ENCODE measurements at regions not wholly inside any gene's neighbourhood (a gene's known extent, or its start where the extent isn't known, plus 50 kb on each side); places are given as distances from the start of the nearest gene placed in this dataset.

DNA sequence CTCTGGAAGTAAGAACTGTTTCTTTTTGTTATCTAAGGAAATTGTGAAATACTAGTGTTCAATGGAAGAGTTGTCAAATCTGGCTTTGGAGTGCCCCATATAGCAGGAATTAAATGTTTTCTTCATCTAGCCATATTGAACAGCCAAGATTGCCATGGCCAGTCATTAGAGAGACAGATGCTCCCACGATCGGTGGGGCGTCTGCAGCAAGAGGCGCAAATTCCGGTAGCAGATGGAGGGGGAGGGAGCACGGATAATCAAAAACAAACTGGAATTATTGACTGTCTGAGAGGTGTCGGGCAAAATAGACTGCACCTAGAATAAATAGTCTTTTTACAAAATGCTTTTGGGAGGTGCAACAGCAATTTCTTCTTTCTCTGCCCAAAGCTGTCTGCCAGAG is 139.1 kb upstream of the FSTL4 start:
- DNase-seq = no peak
- Histone ChIP-seq H3K4me1 (ENCODE audit: control insufficient read depth in 3 of 3, insufficient read depth in 2 of 3, low read depth in 1 of 3, low read length in 2 of 3) (no peaks in the 10 kb centered on the region), H3K27ac (ENCODE audit: low read depth in 1 of 3, low read length in 2 of 3) (no peak overlapping the region), H3K36me3 (ENCODE audit: control insufficient read depth in 3 of 3, insufficient read depth in 2 of 3, low read depth in 1 of 3, low read length in 3 of 3) (no peaks in the 10 kb centered on the region), H3K4me3 (ENCODE audit: low read depth in 1 of 3, low read length in 3 of 3) (no peak overlapping the region), H3K27me3 (ENCODE audit: control insufficient read depth in 3 of 3, insufficient read depth in 3 of 3, low read length in 3 of 3) (peaks cover 0 to 2% (median under 1%) of the 10 kb centered on the region in 3 donors), H3K9me3 (ENCODE audit: control insufficient read depth in 2 of 2, insufficient read depth in 1 of 2, low read depth in 1 of 2, low read length in 1 of 2) (peaks cover 0 to 2% of the 10 kb centered on the region in 2 donors)
- 84 to 96% (median 86%) methylated on average over 7 of the region's 7 CpGs for WGBS, 3 donors
- no peak for FAIRE-seq

DNA sequence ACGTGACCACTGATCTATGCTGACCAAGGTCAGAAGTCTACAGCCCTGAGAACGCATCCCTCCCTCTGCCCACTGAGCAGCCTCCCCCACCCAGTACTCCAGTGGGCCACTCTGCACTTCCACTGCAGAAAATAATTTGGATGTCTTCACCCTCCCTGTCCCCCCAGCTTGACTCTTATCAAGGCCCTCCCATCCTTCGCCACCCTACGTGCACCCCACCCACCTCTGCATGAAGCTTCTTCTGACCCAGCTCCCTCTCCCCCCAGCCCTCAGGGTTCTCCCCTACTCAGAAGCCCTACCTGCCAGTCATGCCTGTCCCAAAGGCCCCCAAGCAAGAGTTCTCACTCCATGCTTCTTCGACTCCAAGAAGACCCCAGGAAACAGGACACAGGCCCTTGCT is 138.5 kb upstream of the FSTL4 start:
- Histone ChIP-seq H3K27me3 (ENCODE audit: control insufficient read depth in 3 of 3, insufficient read depth in 3 of 3, low read length in 3 of 3) (no peaks in the 10 kb centered on the region), H3K27ac (ENCODE audit: low read depth in 1 of 3, low read length in 2 of 3) (no peak overlapping the region)

DNA sequence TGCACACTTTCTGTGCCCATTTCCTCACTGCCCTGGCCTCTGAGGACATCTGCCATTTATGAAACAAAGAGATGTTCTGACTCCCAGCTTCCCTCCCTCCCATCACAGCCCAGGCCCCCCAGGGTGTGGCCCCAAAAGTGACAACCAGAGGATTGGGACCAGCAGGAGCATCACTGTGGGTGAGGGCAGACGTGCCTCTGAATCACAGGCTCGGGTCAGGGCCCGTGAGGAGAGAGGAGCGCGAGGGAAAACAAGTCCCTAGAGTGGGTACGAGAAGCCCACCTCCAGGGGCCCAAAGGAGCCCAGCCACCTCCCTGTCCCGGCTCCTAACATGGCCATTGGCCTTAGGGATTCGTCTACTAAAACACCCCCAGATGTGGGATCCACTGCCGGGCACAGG is 138.0 kb upstream of the FSTL4 start:
- H3K27ac ChIP-seq (ENCODE audit: low read depth in 1 of 3, low read length in 2 of 3) = no peak overlapping the region
- H3K4me3 ChIP-seq (ENCODE audit: low read depth in 1 of 3, low read length in 3 of 3) = no peak overlapping the region
- FAIRE-seq (no peak), DNase-seq (no peak)
- no peaks in the 10 kb centered on the region for H3K36me3 ChIP-seq (ENCODE audit: control insufficient read depth in 3 of 3, insufficient read depth in 2 of 3, low read depth in 1 of 3, low read length in 3 of 3)
- WGBS, 3 donors = 88 to 95% (median 94%) methylated on average over 9 of the region's 9 CpGs
- H3K4me1 ChIP-seq (ENCODE audit: control insufficient read depth in 3 of 3, insufficient read depth in 2 of 3, low read depth in 1 of 3, low read length in 2 of 3) = no peaks in the 10 kb centered on the region
- H3K9me3 ChIP-seq (ENCODE audit: control insufficient read depth in 2 of 2, insufficient read depth in 1 of 2, low read depth in 1 of 2, low read length in 1 of 2) = peaks cover 0 to 2% of the 10 kb centered on the region in 2 donors
- H3K27me3 ChIP-seq (ENCODE audit: control insufficient read depth in 3 of 3, insufficient read depth in 3 of 3, low read length in 3 of 3) = no peaks in the 10 kb centered on the region

More for the DNA sequence above, 138.5 kb upstream of the FSTL4 start:
- DNase-seq (no peak), FAIRE-seq (no peak)
- H3K4me3 ChIP-seq (ENCODE audit: low read depth in 1 of 3, low read length in 3 of 3) = no peak overlapping the region
- no peaks in the 10 kb centered on the region for H3K36me3 ChIP-seq (ENCODE audit: control insufficient read depth in 3 of 3, insufficient read depth in 2 of 3, low read depth in 1 of 3, low read length in 3 of 3)
- H3K9me3 ChIP-seq (ENCODE audit: control insufficient read depth in 2 of 2, insufficient read depth in 1 of 2, low read depth in 1 of 2, low read length in 1 of 2) = peaks cover 0 to 2% of the 10 kb centered on the region in 2 donors
- 78 to 94% (median 85%) methylated on average over 5 of the region's 5 CpGs for WGBS, 3 donors
- H3K4me1 ChIP-seq (ENCODE audit: control insufficient read depth in 3 of 3, insufficient read depth in 2 of 3, low read depth in 1 of 3, low read length in 2 of 3) = no peaks in the 10 kb centered on the region

DNA sequence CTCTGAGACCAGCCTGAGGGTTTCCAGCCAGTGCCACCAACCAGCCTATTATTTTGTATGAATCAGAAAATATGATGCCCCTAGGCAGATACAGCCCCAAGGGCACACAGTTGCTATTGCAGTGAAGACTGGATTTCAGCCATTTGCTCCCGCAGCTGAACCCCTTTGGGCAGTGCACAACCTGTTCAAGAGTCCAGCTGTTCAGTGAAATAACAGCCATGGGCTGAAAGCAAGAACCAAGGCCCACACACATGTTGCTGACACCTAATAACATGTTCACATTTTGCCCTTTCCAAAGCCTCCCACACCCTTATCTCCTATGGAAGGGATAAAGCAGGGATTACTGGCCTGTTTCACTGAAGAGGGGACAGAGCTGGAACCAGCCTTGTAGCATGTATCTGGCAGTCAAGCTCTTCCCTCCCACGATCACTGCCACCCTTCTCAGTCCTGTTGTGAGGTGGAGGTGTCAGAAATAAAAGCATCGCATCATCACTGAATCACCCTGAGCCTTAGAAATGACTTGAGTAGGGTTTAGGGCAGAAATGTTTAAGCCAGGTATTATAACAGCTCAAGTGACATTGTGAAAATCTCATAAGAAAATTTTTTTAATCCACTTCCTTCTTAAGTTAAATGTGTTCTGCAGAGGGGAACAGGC is 137.1 kb upstream of the FSTL4 start:
- FAIRE-seq (no peak), DNase-seq (no peak)
- Histone ChIP-seq H3K4me1 (ENCODE audit: control insufficient read depth in 3 of 3, insufficient read depth in 2 of 3, low read depth in 1 of 3, low read length in 2 of 3) (no peaks in the 10 kb centered on the region), H3K9me3 (ENCODE audit: control insufficient read depth in 2 of 2, insufficient read depth in 1 of 2, low read depth in 1 of 2, low read length in 1 of 2) (peaks cover 0 to 2% of the 10 kb centered on the region in 2 donors), H3K36me3 (ENCODE audit: control insufficient read depth in 3 of 3, insufficient read depth in 2 of 3, low read depth in 1 of 3, low read length in 3 of 3) (no peaks in the 10 kb centered on the region), H3K4me3 (ENCODE audit: low read depth in 1 of 3, low read length in 3 of 3) (no peak overlapping the region), H3K27ac (ENCODE audit: low read depth in 1 of 3, low read length in 2 of 3) (no peak overlapping the region), H3K27me3 (ENCODE audit: control insufficient read depth in 3 of 3, insufficient read depth in 3 of 3, low read length in 3 of 3) (no peaks in the 10 kb centered on the region)
- 73 to 85% (median 79%) methylated on average over 3 of the region's 3 CpGs for WGBS, 3 donors

DNA sequence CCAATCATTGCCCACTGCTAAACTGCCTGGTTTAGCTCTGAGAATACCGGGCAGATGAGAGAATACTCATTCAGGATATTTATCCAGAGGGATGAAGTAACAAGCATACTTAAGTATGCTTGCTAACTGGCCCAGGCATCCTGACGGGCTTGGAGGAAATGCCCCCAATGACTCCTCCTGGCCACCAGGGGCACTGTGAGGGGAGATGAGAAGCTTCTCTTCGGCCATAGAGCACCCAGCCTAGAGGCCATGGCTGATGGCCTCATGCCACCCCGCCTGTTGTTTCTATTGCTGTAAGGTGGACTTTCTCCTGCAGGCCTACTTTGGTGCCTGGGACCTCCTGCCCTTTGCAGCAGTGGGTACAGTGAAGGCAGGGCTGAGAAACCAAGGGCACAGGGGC is 134.5 kb upstream of the FSTL4 start:
- Histone ChIP-seq H3K4me3 (ENCODE audit: low read depth in 1 of 3, low read length in 3 of 3) (no peak overlapping the region), H3K4me1 (ENCODE audit: control insufficient read depth in 3 of 3, insufficient read depth in 2 of 3, low read depth in 1 of 3, low read length in 2 of 3) (no peaks in the 10 kb centered on the region), H3K27me3 (ENCODE audit: control insufficient read depth in 3 of 3, insufficient read depth in 3 of 3, low read length in 3 of 3) (no peaks in the 10 kb centered on the region), H3K27ac (ENCODE audit: low read depth in 1 of 3, low read length in 2 of 3) (no peak overlapping the region), H3K9me3 (ENCODE audit: control insufficient read depth in 2 of 2, insufficient read depth in 1 of 2, low read depth in 1 of 2, low read length in 1 of 2) (peaks cover 0 to 2% of the 10 kb centered on the region in 2 donors), H3K36me3 (ENCODE audit: control insufficient read depth in 3 of 3, insufficient read depth in 2 of 3, low read depth in 1 of 3, low read length in 3 of 3) (no peaks in the 10 kb centered on the region)
- 78 to 87% (median 83%) methylated on average over 4 of the region's 4 CpGs for WGBS, 3 donors
- DNase-seq (no peak), FAIRE-seq (no peak)

DNA sequence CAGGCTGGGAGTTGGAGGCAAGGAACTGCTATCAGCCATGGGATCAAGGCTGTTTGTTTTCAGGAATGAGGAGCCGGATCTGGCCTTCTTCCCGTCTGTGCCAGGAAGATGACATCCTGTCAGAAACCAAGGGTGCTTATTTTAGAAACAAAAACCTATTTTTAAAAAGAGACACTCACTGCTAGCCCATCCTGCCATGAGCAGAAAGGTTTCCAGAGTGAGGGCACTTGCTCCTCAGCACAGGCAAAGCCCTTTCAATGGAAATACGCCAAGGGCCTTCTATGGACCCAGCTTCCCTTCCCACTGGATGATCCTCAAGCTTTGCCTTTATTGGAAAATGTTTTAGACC is 132.6 kb upstream of the FSTL4 start:
- FAIRE-seq (no peak), DNase-seq (no peak)
- no peak overlapping the region for H3K4me3 ChIP-seq (ENCODE audit: low read depth in 1 of 3, low read length in 3 of 3)
- H3K27ac ChIP-seq (ENCODE audit: low read depth in 1 of 3, low read length in 2 of 3) = no peak overlapping the region
- 57 to 81% (median 71%) methylated on average over 3 of the region's 3 CpGs for WGBS, 3 donors
- no peaks in the 10 kb centered on the region for H3K4me1 ChIP-seq (ENCODE audit: control insufficient read depth in 3 of 3, insufficient read depth in 2 of 3, low read depth in 1 of 3, low read length in 2 of 3)
- H3K36me3 ChIP-seq (ENCODE audit: control insufficient read depth in 3 of 3, insufficient read depth in 2 of 3, low read depth in 1 of 3, low read length in 3 of 3) = no peaks in the 10 kb centered on the region
- no peaks in the 10 kb centered on the region for H3K27me3 ChIP-seq (ENCODE audit: control insufficient read depth in 3 of 3, insufficient read depth in 3 of 3, low read length in 3 of 3)
- peaks cover 0 to 2% of the 10 kb centered on the region in 2 donors for H3K9me3 ChIP-seq (ENCODE audit: control insufficient read depth in 2 of 2, insufficient read depth in 1 of 2, low read depth in 1 of 2, low read length in 1 of 2)

DNA sequence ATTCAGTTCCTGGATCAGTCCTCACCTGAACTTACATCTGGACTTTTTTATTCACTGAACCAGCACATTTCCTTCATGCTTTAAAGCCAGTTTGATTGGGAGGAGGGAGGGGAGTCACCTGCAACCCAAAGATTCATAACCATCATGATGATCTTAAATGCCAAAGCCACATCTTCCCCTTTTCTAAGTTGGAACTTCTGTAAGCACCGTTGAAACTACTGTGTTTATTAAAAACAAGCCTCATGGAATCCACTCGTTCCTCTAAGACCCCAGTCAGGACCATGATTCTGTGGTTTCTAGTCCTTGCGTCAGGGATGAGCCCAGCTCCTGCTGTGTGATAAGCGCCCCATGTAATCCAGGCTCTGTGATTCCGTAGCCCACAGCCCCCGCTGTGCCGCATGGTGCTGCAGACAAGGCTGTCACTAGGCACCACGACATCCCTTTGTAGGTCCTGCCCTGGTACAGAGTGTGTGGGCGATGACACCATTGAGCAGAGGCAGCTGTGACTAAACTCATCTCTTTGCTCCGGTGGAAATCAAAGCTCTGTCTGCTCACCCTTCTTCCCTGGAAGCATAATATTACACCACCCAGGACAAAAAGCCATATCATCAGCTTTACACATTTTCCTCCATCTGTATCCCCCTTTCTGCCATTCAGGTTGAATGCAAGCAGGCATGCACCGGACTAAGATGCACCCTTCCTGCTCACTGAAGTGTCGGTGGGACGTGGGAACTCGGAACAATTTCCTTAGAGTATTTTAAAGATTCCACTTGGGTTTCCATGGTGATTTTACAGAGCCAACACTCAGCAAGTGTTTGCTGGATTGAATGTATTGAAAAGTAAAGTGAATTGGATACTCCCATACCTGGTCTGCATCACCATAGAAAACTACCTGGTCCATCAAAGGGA is 132.0 kb upstream of the FSTL4 start:
- Histone ChIP-seq H3K4me1 (ENCODE audit: control insufficient read depth in 3 of 3, insufficient read depth in 2 of 3, low read depth in 1 of 3, low read length in 2 of 3) (no peaks in the 10 kb centered on the region), H3K36me3 (ENCODE audit: control insufficient read depth in 3 of 3, insufficient read depth in 2 of 3, low read depth in 1 of 3, low read length in 3 of 3) (no peaks in the 10 kb centered on the region), H3K27me3 (ENCODE audit: control insufficient read depth in 3 of 3, insufficient read depth in 3 of 3, low read length in 3 of 3) (no peaks in the 10 kb centered on the region), H3K4me3 (ENCODE audit: low read depth in 1 of 3, low read length in 3 of 3) (no peak overlapping the region), H3K9me3 (ENCODE audit: control insufficient read depth in 2 of 2, insufficient read depth in 1 of 2, low read depth in 1 of 2, low read length in 1 of 2) (peaks cover 0 to 2% of the 10 kb centered on the region in 2 donors), H3K27ac (ENCODE audit: low read depth in 1 of 3, low read length in 2 of 3) (no peak overlapping the region)
- no peak for FAIRE-seq
- DNase-seq = no peak
- WGBS, 3 donors = 72 to 88% (median 77%) methylated on average over 14 of the region's 14 CpGs

DNA sequence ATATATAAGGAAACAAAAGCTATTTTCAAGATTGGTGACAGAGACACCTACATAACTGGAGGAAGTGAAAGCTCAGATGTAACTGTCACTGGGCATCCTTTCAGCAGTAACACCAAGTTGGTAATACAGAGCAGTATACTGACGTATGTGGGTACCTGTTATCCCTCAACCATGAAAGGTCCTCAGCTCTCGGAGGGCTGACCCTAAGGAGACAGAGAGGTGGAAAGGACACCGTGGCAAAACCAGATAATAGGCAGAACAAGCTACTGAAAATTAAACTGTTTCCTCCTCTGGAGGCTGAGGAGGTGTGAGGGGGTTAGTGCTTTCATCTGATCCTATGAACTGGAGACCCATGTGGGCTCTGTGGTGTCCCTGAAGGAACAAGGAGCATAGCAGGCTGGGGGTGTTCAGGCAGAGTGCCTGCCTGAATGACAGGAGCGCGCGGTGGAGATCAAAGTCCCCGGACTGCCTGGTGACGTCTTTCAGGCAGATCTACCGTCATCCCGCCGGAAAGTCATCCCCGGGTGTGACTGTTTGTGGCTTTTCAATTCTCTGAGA is 130.2 kb upstream of the FSTL4 start:
- FAIRE-seq = no peak
- 27 to 61% (median 36%) methylated on average over 12 of the region's 12 CpGs for WGBS, 3 donors
- H3K27me3 ChIP-seq (ENCODE audit: control insufficient read depth in 3 of 3, insufficient read depth in 3 of 3, low read length in 3 of 3) = no peaks in the 10 kb centered on the region
- DNase-seq = peak; percentile 22 to 39
- no peaks in the 10 kb centered on the region for H3K36me3 ChIP-seq (ENCODE audit: control insufficient read depth in 3 of 3, insufficient read depth in 2 of 3, low read depth in 1 of 3, low read length in 3 of 3)
- H3K4me3 ChIP-seq (ENCODE audit: low read depth in 1 of 3, low read length in 3 of 3) = no peak overlapping the region
- H3K4me1 ChIP-seq (ENCODE audit: control insufficient read depth in 3 of 3, insufficient read depth in 2 of 3, low read depth in 1 of 3, low read length in 2 of 3) = no peaks in the 10 kb centered on the region
- peaks cover 0 to 2% of the 10 kb centered on the region in 2 donors for H3K9me3 ChIP-seq (ENCODE audit: control insufficient read depth in 2 of 2, insufficient read depth in 1 of 2, low read depth in 1 of 2, low read length in 1 of 2)
- no peak overlapping the region for H3K27ac ChIP-seq (ENCODE audit: low read depth in 1 of 3, low read length in 2 of 3)
